NCI-H2081 treated with DMSO at 0.1 percent for 48 hours (cell line): ENCODE measurements at regions not wholly inside any gene's neighbourhood (a gene's known extent, or its start where the extent isn't known, plus 50 kb on each side); places are given as distances from the start of the nearest gene placed in this dataset.

Source experiments
- DNase-seq: peaks from one replicate; lab custom pipeline; 2025; lab: John Stamatoyannopoulos, UW

- DNase-seq: no peak
Observed at GRCh38 chr18:72360634-72361033, 183.5 kb downstream of the CBLN2 start.

DNA sequence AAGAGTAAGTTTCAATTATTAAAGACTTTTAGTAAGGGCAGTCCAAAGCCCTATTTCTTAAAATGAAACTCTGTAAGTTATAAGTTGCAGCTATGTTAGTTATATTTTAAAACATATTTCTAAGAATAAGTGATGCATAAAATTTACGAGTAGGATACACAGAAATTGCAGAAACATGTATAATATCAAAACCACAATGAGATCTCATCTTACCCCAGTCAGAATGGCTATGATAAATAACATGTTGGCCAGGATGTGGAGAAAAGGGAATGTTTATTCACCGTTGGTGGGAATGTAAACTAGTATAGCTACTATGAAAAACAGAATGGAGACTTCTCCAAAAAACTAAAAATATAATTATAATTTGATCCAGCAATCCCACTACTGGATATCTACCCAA, 201.2 kb downstream of the CBLN2 start:
- no peak for DNase-seq

GRCh38 chr18:72339976-72340375, 204.2 kb downstream of the CBLN2 start:
- no peak for DNase-seq

GRCh38 chr18:72336786-72337185, 207.4 kb downstream of the CBLN2 start:
- DNase-seq: no peak

DNA sequence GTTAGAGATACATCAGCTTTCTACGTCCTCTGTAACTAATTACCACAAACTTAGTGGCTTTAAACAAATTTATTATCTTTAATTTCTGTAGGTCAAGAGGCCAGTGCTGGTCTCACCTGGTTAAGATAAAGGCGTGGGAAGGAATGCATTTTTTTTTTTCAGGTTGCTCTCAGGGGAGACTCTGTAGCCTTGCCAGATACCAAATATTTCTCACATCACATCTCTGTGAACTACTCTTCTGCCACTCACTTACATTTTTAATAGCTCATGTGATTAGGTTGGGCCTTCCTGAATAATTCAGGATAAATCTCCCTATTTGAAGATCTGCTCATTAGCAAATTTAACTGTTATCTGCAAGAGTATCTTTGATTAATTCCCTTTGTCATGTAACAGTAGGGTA, 214.6 kb downstream of the CBLN2 start:
- DNase-seq: no peak

DNA sequence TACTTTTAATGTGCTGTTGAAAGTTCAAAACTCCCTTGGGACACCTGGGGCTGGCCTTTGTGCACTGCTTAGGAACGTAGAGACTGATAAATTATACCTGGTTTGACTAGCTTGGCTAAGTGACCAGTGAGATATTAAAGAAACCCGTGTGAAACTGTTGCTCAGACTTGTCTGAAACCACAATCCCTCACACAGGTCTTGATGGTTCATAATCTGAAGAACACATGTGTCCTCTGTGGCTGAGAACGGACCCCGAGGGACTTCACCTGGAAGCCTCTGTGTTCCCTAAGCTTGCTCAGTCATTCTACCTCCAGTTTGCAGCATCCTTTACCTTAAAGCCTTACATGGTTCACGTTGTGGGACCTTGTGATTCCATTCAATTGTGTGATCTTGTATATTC, 218.8 kb downstream of the CBLN2 start:
- no peak for DNase-seq

- no peak for DNase-seq
Observed at GRCh38 chr18:72324677-72325076, 219.5 kb downstream of the CBLN2 start.

- no peak for DNase-seq
Observed at GRCh38 chr18:72316497-72316896, 227.6 kb downstream of the CBLN2 start.

GRCh38 chr18:72283148-72283925, 260.8 kb downstream of the CBLN2 start:
- DNase-seq: no peak

GRCh38 chr18:72273025-72273424, 271.1 kb downstream of the CBLN2 start:
- DNase-seq: no peak

GRCh38 chr18:72261590-72261989, 282.6 kb downstream of the CBLN2 start:
- no peak for DNase-seq

GRCh38 chr18:72246076-72246475, 298.1 kb downstream of the CBLN2 start:
- no peak for DNase-seq

DNA sequence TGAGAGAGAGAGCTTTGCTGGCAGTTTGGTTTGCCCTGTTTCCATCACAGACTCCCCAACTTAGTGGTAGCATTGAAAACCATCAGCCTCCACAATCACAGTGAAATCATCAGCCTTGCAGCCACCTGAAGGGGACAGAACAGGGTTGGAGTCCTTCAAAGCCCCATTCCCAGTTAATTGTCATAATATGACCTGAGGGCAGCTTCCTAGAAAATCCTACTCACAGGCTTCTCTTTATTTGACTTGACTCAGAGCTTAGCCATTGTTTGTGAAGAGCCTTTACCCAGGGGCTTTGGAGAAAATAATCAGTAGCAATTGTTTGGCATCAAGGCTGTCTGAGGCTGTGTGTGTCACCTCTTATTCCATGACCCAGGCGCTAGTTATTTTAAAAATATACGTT, 308.7 kb downstream of the CBLN2 start:
- no peak for DNase-seq

GRCh38 chr18:72233106-72233505, 311.0 kb downstream of the CBLN2 start:
- no peak for DNase-seq

DNA sequence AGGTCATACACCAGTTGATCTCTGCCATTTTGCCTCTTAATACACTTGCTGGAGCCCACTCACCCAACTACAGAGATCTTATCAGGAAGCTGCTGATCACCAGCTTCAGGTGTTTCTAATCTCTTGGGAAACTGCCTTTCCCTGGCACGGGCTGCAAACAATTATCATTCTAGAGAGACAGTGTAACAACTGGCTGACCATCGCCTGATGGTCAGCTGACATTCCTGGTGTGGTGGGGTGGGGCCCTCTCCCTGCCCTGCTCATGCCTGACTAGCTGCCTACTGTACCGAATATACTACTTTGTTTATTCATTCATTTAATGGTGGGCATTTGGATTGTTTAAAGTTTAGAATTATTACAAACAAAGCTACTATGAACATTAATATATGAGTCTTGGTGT, 311.5 kb downstream of the CBLN2 start:
- no peak for DNase-seq

- no peak for DNase-seq
Observed at GRCh38 chr18:72225958-72226357, 318.2 kb downstream of the CBLN2 start.

DNA sequence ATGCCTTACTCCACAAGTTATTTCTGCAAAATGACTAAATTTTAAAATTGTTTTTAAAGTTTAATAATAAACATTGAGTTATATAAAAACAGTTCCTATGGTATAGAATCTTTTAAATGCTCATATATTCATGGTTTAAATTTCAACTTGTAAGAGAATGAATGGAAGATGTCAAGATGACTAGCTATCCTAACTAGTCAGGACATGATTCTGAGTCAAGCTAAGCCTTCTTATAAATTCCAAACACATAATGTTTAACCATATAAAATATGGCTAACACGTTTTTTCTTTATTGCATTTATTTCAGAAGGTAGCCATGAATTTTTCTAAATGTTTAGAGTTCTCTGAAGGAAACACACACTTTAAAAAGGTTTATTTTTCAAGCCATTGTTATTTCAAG, 320.4 kb downstream of the CBLN2 start:
- DNase-seq: no peak

- DNase-seq: no peak
Observed at GRCh38 chr18:72208920-72209676, 335.0 kb downstream of the CBLN2 start.

DNA sequence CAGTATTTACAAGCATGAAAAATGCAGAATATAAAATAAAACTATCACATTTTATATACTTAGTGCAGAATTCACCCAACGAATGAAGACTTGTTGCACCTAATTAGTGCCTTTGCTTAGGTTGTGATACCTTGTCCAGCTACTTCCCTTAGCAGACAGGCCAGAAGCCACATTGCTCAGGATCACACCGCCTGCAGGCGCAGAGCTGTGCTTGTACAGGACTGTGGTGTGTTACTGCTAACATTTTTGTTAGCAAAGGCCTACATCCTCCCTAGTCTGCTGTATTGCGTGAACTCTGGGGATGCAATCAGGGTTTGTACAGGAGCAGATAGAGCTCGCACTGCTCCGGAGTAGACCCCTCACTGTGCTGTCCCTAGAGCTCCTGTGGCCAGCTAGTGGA, 336.9 kb downstream of the CBLN2 start:
- DNase-seq: no peak

GRCh38 chr18:72206814-72207213, 337.3 kb downstream of the CBLN2 start:
- no peak for DNase-seq

GRCh38 chr18:72201032-72201431, 343.1 kb downstream of the CBLN2 start:
- DNase-seq: no peak

DNA sequence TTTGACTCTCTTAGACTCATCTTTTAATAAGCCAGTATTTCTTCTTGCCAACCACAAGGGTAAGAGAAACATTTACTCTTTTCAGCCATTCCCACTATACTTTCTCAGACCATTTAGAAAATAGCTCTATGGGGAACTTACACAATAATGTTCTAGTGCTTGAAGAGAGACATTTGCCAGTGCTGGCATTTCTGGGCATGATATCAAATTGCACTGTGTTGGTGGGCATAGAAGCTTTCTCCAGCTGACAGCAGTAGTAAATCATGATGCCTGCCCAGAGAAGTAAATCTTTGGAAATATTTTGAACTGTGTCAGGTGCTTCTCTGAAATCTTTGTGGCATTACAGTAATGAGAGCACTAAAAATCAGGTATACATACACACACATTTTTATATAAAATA, 346.6 kb downstream of the CBLN2 start:
- DNase-seq: no peak

- DNase-seq: no peak
Observed at GRCh38 chr18:72194072-72194471, 350.1 kb downstream of the CBLN2 start.

GRCh38 chr18:72187956-72188355, 356.2 kb downstream of the CBLN2 start:
- no peak for DNase-seq
